ENCODE measurements at regions not wholly inside any gene's neighbourhood (a gene's known extent, or its start where the extent isn't known, plus 50 kb on each side); places are given as distances from the start of the nearest gene placed in this dataset.
A peak's percentile ranks its signal among the peaks of the same experiment; 100 is the strongest.

DNA sequence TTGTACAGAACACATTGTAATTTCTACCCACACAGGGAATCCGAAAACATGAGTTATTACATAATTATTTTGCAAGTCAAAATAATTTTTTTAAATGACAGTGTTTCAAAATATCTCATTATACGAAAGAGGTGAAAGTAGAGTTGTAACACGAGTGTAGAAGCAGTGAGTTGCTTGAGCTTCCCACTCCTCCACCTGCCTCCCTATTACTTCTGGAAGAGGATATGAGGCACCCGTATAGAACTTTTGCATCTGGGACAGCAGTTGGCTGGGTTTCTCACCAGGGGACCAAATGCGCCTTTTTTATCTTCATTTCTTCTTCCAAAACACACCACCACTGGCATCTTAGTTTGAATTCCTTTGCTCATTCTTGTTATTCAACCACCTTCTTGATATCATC is 779.0 kb upstream of the COX7C start:
- Mint-ChIP-seq H3K4me1 (peaks cover 1% of the 10 kb centered on the region), H3K27me3 (ENCODE audit: insufficient read depth, low read depth) (no peaks in the 10 kb centered on the region), H3K9me3 (no peaks in the 10 kb centered on the region), H3K27ac (no peak overlapping the region), H3K36me3 (no peaks in the 10 kb centered on the region), H3K4me3 (no peak overlapping the region)
- Histone ChIP-seq H3K4me1 (no peaks in the 10 kb centered on the region), H4K20me1 (ENCODE audit: low read depth) (no peaks in the 10 kb centered on the region), H3K79me2 (ENCODE audit: low read depth) (no peaks in the 10 kb centered on the region), H3K4me3 (no peak overlapping the region), H3K27ac (no peak overlapping the region), H3K36me3 (no peaks in the 10 kb centered on the region), H2AFZ (replicated peaks) (no peak overlapping the region), H3K27me3 (no peaks in the 10 kb centered on the region), H3K9me3 (ENCODE audit: low read depth) (no peaks in the 10 kb centered on the region), H3F3A (ENCODE audit: low read depth) (no peaks in the 10 kb centered on the region), H3K4me2 (no peak overlapping the region), H3K9ac (no peak overlapping the region)
- DNase-seq (ENCODE audit: low spot score) = no peak
- TF ChIP-seq, protein P1, sequence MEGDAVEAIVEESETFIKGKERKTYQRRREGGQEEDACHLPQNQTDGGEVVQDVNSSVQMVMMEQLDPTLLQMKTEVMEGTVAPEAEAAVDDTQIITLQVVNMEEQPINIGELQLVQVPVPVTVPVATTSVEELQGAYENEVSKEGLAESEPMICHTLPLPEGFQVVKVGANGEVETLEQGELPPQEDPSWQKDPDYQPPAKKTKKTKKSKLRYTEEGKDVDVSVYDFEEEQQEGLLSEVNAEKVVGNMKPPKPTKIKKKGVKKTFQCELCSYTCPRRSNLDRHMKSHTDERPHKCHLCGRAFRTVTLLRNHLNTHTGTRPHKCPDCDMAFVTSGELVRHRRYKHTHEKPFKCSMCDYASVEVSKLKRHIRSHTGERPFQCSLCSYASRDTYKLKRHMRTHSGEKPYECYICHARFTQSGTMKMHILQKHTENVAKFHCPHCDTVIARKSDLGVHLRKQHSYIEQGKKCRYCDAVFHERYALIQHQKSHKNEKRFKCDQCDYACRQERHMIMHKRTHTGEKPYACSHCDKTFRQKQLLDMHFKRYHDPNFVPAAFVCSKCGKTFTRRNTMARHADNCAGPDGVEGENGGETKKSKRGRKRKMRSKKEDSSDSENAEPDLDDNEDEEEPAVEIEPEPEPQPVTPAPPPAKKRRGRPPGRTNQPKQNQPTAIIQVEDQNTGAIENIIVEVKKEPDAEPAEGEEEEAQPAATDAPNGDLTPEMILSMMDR (IDR thresholded peaks at IDR 0.05) = no peak
- no peak for TF ChIP-seq EZH2phosphoT487 (IDR thresholded peaks at IDR 0.05)
- no peak for TF ChIP-seq EZH2 (IDR thresholded peaks at IDR 0.05)

DNA sequence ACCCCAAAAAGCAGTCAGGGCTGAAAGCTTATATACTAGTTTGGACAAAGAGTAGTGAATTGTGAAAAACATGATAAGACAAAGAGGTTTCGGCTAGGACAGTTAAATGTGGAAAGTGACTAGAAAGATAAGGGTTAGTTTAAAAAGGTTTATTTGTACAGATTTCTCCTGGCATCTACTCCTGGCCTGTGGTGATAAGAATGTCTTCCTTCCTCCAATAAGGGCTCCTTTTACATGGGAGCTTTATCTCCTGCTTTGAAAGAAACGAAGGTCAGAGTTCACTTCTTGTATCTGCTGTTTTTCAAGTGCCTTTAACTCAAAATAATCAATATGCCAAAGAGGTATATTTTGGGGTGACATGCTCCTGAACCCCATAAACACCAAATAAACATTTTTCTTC is 776.1 kb upstream of the COX7C start:
- Histone ChIP-seq H3K9ac (no peak overlapping the region), H4K20me1 (ENCODE audit: low read depth) (no peaks in the 10 kb centered on the region), H3K4me3 (no peak overlapping the region), H2AFZ (replicated peaks) (no peak overlapping the region), H3K9me3 (ENCODE audit: low read depth) (no peaks in the 10 kb centered on the region), H3K27me3 (no peaks in the 10 kb centered on the region), H3K4me1 (no peaks in the 10 kb centered on the region), H3K79me2 (ENCODE audit: low read depth) (no peaks in the 10 kb centered on the region), H3K27ac (no peak overlapping the region), H3F3A (ENCODE audit: low read depth) (no peaks in the 10 kb centered on the region), H3K36me3 (no peaks in the 10 kb centered on the region), H3K4me2 (no peak overlapping the region)
- Mint-ChIP-seq H3K4me3 (no peak overlapping the region), H3K9me3 (no peaks in the 10 kb centered on the region), H3K27me3 (ENCODE audit: insufficient read depth, low read depth) (no peaks in the 10 kb centered on the region), H3K27ac (no peak overlapping the region), H3K4me1 (peaks cover 5% of the 10 kb centered on the region), H3K36me3 (no peaks in the 10 kb centered on the region)
- DNase-seq (ENCODE audit: low spot score) = no peak
- no peak for TF ChIP-seq EZH2 (IDR thresholded peaks at IDR 0.05)
- TF ChIP-seq EZH2phosphoT487 (IDR thresholded peaks at IDR 0.05) = no peak
- TF ChIP-seq, protein P1 (IDR thresholded peaks at IDR 0.05) = no peak

DNA sequence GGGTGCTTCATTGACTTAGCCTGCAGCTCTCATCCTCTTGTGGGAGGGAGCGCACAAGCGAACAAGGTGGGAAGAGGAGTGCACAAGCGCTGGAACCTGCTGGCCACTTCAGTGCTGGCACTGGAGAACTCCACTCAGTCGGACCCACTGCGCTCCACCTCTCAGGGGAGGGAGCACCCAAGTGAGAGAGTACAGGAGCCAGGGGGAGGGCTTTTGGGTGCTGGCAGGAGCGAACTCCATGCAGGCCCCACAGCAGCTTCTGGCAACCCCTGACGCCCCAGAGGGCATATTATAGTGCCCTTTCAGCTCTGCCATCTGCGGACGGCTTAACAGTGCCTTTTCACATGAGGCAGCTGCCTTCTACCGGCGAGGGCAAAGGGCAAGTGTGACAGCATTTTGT is 774.2 kb upstream of the COX7C start:
- Histone ChIP-seq H3K4me3 (no peak overlapping the region), H3K9ac (no peak overlapping the region), H3K4me1 (no peaks in the 10 kb centered on the region), H3K27me3 (no peaks in the 10 kb centered on the region), H3F3A (ENCODE audit: low read depth) (no peaks in the 10 kb centered on the region), H3K9me3 (ENCODE audit: low read depth) (no peaks in the 10 kb centered on the region), H3K4me2 (no peak overlapping the region), H4K20me1 (ENCODE audit: low read depth) (no peaks in the 10 kb centered on the region), H3K27ac (no peak overlapping the region), H3K79me2 (ENCODE audit: low read depth) (no peaks in the 10 kb centered on the region), H3K36me3 (no peaks in the 10 kb centered on the region), H2AFZ (replicated peaks) (no peak overlapping the region)
- H3K9me3 Mint-ChIP-seq = no peaks in the 10 kb centered on the region
- no peak for DNase-seq (ENCODE audit: low spot score)
- H3K27me3 Mint-ChIP-seq (ENCODE audit: insufficient read depth, low read depth) = no peaks in the 10 kb centered on the region
- H3K4me3 Mint-ChIP-seq = no peak overlapping the region
- no peaks in the 10 kb centered on the region for H3K36me3 Mint-ChIP-seq
- H3K4me1 Mint-ChIP-seq = peaks cover 5% of the 10 kb centered on the region
- no peak overlapping the region for H3K27ac Mint-ChIP-seq
- TF ChIP-seq EZH2 (IDR thresholded peaks at IDR 0.05) (no peak), EZH2phosphoT487 (IDR thresholded peaks at IDR 0.05) (no peak)
- TF ChIP-seq, protein P1 (IDR thresholded peaks at IDR 0.05) = no peak

DNA sequence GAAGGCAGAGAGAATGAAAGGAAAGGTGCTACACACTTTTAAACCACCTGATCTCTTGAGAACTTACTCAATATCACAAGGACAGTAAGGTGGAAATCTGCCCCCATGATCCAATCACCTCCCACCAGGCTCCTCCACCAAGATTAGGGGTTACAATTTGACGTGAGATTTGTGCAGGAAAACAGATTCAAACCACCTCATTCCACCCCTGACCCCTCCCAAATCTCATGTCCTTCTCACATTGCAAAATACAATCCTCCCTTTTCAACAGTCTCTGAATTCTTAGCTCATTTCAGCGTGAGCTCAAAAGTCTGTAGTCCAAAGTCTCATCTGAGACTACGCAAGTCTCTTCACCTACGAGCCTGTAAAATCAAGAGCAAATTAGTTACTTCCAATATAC is 768.3 kb upstream of the COX7C start:
- Mint-ChIP-seq H3K4me1 (no peaks in the 10 kb centered on the region), H3K36me3 (no peaks in the 10 kb centered on the region), H3K27ac (no peak overlapping the region), H3K4me3 (no peak overlapping the region), H3K27me3 (ENCODE audit: insufficient read depth, low read depth) (no peaks in the 10 kb centered on the region), H3K9me3 (no peaks in the 10 kb centered on the region)
- no peak for DNase-seq (ENCODE audit: low spot score)
- H3K79me2 ChIP-seq (ENCODE audit: low read depth) = no peaks in the 10 kb centered on the region
- TF ChIP-seq EZH2phosphoT487 (IDR thresholded peaks at IDR 0.05) (no peak), EZH2 (IDR thresholded peaks at IDR 0.05) (no peak)
- TF ChIP-seq, protein P1 (IDR thresholded peaks at IDR 0.05) = no peak
- no peak overlapping the region for H3K9ac ChIP-seq
- H3F3A ChIP-seq (ENCODE audit: low read depth) = no peaks in the 10 kb centered on the region
- H3K27me3 ChIP-seq = no peaks in the 10 kb centered on the region
- H3K4me2 ChIP-seq = no peak overlapping the region
- H3K9me3 ChIP-seq (ENCODE audit: low read depth) = no peaks in the 10 kb centered on the region
- H4K20me1 ChIP-seq (ENCODE audit: low read depth) = no peaks in the 10 kb centered on the region
- H3K4me1 ChIP-seq = no peaks in the 10 kb centered on the region
- H2AFZ ChIP-seq (replicated peaks) = peak overlapping the region; percentile 30
- H3K4me3 ChIP-seq = no peak overlapping the region
- H3K27ac ChIP-seq = no peak overlapping the region
- H3K36me3 ChIP-seq = no peaks in the 10 kb centered on the region

Measured in neural progenitor cell (in vitro differentiated cells).